DND-41 (cell line): ENCODE measurements at regions not wholly inside any gene's neighbourhood (a gene's known extent, or its start where the extent isn't known, plus 50 kb on each side); places are given as distances from the start of the nearest gene placed in this dataset.
"Not testable (repeated sequence)": the region's sequence is repeated elsewhere in the genome, so short reads cannot be mapped to it uniquely, and the experiment has no call there.

ENCODE experiments used
- ATAC-seq: fragments of 200-7000 bp; cut with Tn5 transposase; 3 replicates; pipeline ENCODE4 v1.9.1; 2021; ENCODE audit warnings: low read depth; ENCODE audit not compliant: insufficient read depth
- DNase-seq: peaks from one replicate; pipeline ENCODE4 v3.0.0-alpha.2; 2020
- H2AFZ ChIP-seq: 2 replicates; pipeline ENCODE4 v1.6.0; 2012; ENCODE audit warnings: low read depth, low read length
- H3K27ac ChIP-seq: 2 replicates; pipeline ENCODE4 v1.5.1; 2012; ENCODE audit warnings: low read length, inconsistent platforms
- H3K27me3 ChIP-seq: fragments of 200-600 bp; sonication (generic); 2 replicates; pipeline ENCODE4 v1.6.0; 2012; ENCODE audit warnings: low read length, mild to moderate bottlenecking, inconsistent platforms; ENCODE audit not compliant: insufficient read depth, poor library complexity
- H3K36me3 ChIP-seq: 2 replicates; pipeline ENCODE4 v1.5.1; 2012; ENCODE audit warnings: low read length, inconsistent platforms; ENCODE audit not compliant: insufficient read depth
- H3K4me1 ChIP-seq: 2 replicates; pipeline ENCODE4 v1.5.1; 2012; ENCODE audit warnings: mild to moderate bottlenecking, low read length; ENCODE audit not compliant: insufficient read depth
- H3K4me2 ChIP-seq: 2 replicates; pipeline ENCODE4 v1.6.0; 2012; ENCODE audit warnings: mild to moderate bottlenecking, moderate library complexity, low read length, inconsistent platforms; ENCODE audit not compliant: insufficient read depth
- H3K4me3 ChIP-seq, 2 experiments: fragments of 200-600 bp in 1 of 2; shearing (Covaris generic) in 1 of 2; 2 replicates each; pipeline ENCODE4 v1.5.1; 2012 to 2016; ENCODE audit warnings: inconsistent platforms in 2 of 2, low read length in 2 of 2, mild to moderate bottlenecking in 2 of 2, low read depth in 1 of 2, moderate library complexity in 1 of 2
- H3K79me2 ChIP-seq: 2 replicates; pipeline ENCODE4 v1.6.0; 2012; ENCODE audit warnings: low read length, inconsistent platforms; ENCODE audit not compliant: insufficient read depth
- H3K9ac ChIP-seq: 2 replicates; pipeline ENCODE4 v1.6.0; 2012; ENCODE audit warnings: low read depth, mild to moderate bottlenecking, inconsistent platforms, low read length, moderate library complexity
- H3K9me3 ChIP-seq: 2 replicates; pipeline ENCODE4 v1.5.1; 2012; ENCODE audit warnings: low read length, moderate library complexity, mild to moderate bottlenecking, inconsistent platforms; ENCODE audit not compliant: insufficient read depth, severe bottlenecking
- H4K20me1 ChIP-seq: 2 replicates; pipeline ENCODE4 v1.6.0; 2012; ENCODE audit warnings: low read length; ENCODE audit not compliant: insufficient read depth
- CTCF ChIP-seq: IDR thresholded peaks from 2 replicates; pipeline ENCODE4 v1.5.1; 2012; ENCODE audit warnings: borderline replicate concordance, low read length, moderate library complexity, mild to moderate bottlenecking; ENCODE audit not compliant: poor library complexity, severe bottlenecking; ENCODE audit errors: extremely low read depth
- EZH2 ChIP-seq: IDR thresholded peaks from 3 replicates; pipeline ENCODE4 v1.6.1; 2012; ENCODE audit warnings: borderline replicate concordance, low read depth, mild to moderate bottlenecking, moderate library complexity, low read length, inconsistent platforms; ENCODE audit not compliant: severe bottlenecking

GRCh38 chr5:154644745-154645411 lies 110.3 kb upstream of the LARP1 start:
- Histone ChIP-seq H3K4me3 (no peak overlapping the region), H3K27ac (no peak overlapping the region), H3K79me2 (no peaks in the 10 kb centered on the region), H3K4me2 (no peak overlapping the region), H4K20me1 (no peaks in the 10 kb centered on the region), H3K36me3 (no peaks in the 10 kb centered on the region), H3K9me3 (no peaks in the 10 kb centered on the region), H3K9ac (no peak overlapping the region), H3K4me1 (no peaks in the 10 kb centered on the region), H3K27me3 (peaks cover 11% of the 10 kb centered on the region), H2AFZ (no peak overlapping the region)
- DNase-seq (no peak), ATAC-seq (no peak)
- no peak for TF ChIP-seq CTCF
- TF ChIP-seq EZH2: no peak

GRCh38 chr5:154642499-154643245 lies 112.5 kb upstream of the LARP1 start:
- DNase-seq: no peak

GRCh38 chr5:154640213-154640831 lies 114.9 kb upstream of the LARP1 start:
- H3K79me2 ChIP-seq, H3K27ac ChIP-seq, H3K4me2 ChIP-seq, H3K9ac ChIP-seq, H3K4me3 ChIP-seq, ATAC-seq, H3K9me3 ChIP-seq, H3K27me3 ChIP-seq, H3K36me3 ChIP-seq, H4K20me1 ChIP-seq, H3K4me1 ChIP-seq, H2AFZ ChIP-seq: not testable (repeated sequence)
- DNase-seq: peak; percentile 15
- peak; percentile 60 for TF ChIP-seq CTCF

More at GRCh38 chr5:154642499-154643245, 112.5 kb upstream of the LARP1 start:
- Histone ChIP-seq H4K20me1 (no peaks in the 10 kb centered on the region), H3K9ac (no peak overlapping the region), H3K79me2 (no peaks in the 10 kb centered on the region), H3K27ac (no peak overlapping the region), H2AFZ (no peak overlapping the region), H3K4me1 (no peaks in the 10 kb centered on the region), H3K9me3 (no peaks in the 10 kb centered on the region), H3K27me3 (peaks cover 8% of the 10 kb centered on the region), H3K36me3 (no peaks in the 10 kb centered on the region), H3K4me3 (no peak overlapping the region), H3K4me2 (no peak overlapping the region)
- TF ChIP-seq CTCF: peak; percentile 55
- TF ChIP-seq EZH2: no peak
- ATAC-seq: peak; percentile 70

DNA sequence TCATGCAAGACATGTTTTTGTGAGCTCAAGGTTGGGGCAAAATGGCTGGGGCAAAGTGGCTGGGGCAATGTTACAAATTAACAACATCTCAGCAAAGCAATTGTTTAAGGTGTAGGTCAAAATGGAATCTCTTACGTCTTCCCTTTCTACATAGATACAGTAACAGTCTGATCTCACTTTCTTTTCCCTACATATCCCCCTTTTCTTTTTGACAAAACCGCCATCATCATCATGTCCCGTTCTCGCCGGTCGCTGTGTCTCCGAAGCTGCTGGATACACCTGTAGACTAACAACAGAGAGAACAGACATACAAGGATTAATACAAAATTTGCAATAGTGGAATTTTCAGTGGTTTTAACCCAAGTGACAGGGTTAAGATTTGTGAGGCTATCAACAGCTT lies 118.4 kb upstream of the LARP1 start:
- H3K36me3 ChIP-seq, H3K4me2 ChIP-seq, H4K20me1 ChIP-seq, ATAC-seq, H3K4me3 ChIP-seq, H3K27me3 ChIP-seq, DNase-seq, H2AFZ ChIP-seq, H3K9ac ChIP-seq, H3K27ac ChIP-seq, H3K4me1 ChIP-seq, H3K79me2 ChIP-seq, H3K9me3 ChIP-seq: not testable (repeated sequence)

GRCh38 chr5:154636271-154636670 lies 118.9 kb upstream of the LARP1 start:
- not testable (repeated sequence) for H4K20me1 ChIP-seq, ATAC-seq, H2AFZ ChIP-seq, H3K27me3 ChIP-seq, H3K4me3 ChIP-seq, H3K9me3 ChIP-seq, H3K79me2 ChIP-seq, DNase-seq, H3K27ac ChIP-seq, H3K4me2 ChIP-seq, H3K4me1 ChIP-seq, H3K36me3 ChIP-seq, H3K9ac ChIP-seq
